Activated naive CD8-positive, alpha-beta T cell treated with anti-CD3 and anti-CD28 coated beads, Interleukin-2, amount 50 U/mL, for 16 hours (primary cell): ENCODE measurements at regions not wholly inside any gene's neighbourhood (a gene's known extent, or its start where the extent isn't known, plus 50 kb on each side); places are given as distances from the start of the nearest gene placed in this dataset.

Experiments
- DNase-seq: peaks from one replicate; pipeline ENCODE4 v3.0.0-alpha.2; 2020; ENCODE audit warnings: low read depth, low spot score

GRCh38 chr11:10930972-10931760 is 73.3 kb upstream of the ZBED5 start:
- no peak for DNase-seq

DNA sequence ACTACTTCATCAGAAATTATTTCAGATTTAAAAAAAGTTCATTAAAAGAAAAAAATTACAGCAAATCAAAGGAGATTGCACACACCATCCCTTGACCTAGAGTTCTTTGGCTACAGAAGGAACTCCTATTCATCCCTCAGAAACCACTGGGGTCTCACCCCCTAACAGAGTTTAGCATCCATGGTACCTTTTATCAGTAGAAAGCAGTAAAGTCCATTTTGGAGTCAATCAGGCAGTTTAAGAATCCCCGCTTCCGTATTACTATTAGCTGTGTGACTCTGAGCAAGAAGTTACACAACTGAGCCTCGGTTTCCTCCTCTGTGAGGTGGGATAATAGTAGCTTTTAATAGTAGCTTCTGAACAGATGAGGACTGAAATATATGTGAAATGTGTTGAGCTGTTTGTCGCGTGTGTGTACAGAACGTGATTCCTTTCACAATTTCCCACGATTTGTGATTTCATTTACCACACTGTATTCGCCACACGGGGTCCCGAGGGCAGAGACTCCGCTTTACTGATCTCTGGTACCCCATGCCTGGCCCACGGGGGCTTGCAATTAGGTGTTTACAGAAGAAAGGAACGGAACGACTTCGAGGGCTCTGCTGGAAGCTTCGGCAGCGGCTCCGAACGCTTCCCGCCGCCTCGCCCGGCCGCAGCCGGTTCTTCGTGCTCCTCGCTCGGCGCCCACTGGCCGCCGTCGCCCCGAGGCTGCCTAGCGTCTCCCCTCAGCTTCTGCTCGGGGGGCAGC is 72.5 kb upstream of the ZBED5 start:
- no peak for DNase-seq

DNA sequence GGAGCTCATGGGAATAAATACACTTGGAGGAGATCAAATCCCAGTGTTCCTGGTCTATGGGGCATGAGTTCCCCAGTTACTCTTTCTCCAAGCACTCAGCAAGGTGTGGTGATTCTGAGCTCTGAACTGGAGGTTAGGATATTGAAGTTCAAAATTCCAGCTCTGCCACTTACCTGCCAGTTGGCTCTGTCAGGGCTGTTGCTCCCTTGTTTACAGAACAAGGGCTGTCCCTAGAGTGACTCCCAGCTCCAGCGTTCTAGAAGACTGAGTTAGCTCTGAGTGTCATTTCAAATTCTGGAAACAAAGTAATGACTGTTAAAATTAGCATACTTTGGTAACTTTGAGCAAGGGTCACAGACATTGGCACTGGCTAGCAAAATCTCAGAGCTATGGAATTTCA is 69.7 kb upstream of the ZBED5 start:
- DNase-seq = no peak

DNA sequence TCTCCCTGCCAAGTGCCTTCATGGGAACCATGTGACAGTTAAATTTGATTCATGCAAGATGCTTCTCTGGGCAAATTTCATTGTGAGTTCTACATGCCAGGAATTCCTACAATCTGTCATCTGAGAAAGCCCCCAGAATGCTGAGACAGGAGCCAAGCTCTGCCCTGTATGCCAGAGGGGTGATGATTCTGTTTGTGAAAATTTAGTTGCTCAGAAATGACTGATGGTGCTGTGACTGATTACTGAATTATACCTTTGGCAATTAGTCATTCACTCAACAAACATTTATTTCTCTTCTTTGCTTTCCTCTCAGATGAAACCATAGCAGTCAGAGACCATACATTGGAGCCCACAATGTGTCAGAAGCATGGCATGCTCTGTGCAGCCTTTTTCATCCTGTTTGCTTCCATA is 69.0 kb upstream of the ZBED5 start:
- DNase-seq = no peak

GRCh38 chr11:10925149-10925926 is 67.5 kb upstream of the ZBED5 start:
- no peak for DNase-seq

DNA sequence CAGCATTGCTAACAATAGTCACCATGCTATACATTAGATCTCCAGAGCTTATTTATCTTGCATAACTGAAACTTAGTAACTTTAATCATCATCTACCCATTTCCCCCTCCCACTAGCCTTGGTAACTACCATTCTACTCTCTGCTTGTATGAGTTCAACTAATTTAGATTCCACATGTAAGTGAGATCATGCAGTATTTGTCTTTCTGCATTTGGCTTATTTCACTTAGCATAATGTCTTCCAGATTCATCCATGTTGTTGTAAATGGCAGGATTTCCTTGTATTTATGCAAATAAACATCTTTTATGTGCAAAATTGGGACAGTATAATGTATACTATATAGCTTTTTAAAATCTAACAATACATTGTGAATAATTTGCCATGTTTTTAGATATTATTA is 66.0 kb upstream of the ZBED5 start:
- no peak for DNase-seq

- DNase-seq = no peak
These were observed 65.0 kb upstream of the ZBED5 start for GRCh38 chr11:10922892-10923291.

- DNase-seq = no peak
These were observed 63.0 kb upstream of the ZBED5 start for GRCh38 chr11:10920875-10921274.

DNA sequence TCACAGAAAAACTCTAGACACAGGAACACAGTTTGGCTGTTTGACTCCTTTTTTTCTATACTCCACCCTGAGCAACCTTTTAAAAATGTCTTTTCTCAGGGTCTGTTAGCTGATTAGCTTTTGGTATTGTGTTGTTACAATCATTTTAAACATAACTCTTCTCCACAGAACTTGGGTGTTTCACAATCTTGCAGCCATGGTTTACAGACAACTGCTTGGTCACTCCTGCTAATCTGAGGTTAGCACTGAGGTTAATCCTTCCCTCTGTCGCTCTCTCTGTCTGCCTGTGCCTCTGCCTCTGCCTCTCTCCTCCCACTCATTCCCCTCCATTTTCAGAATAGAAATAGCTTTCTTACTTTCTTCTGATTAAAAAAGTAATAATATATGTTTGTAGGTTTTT is 62.4 kb upstream of the ZBED5 start:
- DNase-seq = no peak

GRCh38 chr11:10918698-10919097 is 60.8 kb upstream of the ZBED5 start:
- DNase-seq = no peak

- no peak for DNase-seq
These were observed 60.4 kb upstream of the ZBED5 start for GRCh38 chr11:10918275-10918674.

DNA sequence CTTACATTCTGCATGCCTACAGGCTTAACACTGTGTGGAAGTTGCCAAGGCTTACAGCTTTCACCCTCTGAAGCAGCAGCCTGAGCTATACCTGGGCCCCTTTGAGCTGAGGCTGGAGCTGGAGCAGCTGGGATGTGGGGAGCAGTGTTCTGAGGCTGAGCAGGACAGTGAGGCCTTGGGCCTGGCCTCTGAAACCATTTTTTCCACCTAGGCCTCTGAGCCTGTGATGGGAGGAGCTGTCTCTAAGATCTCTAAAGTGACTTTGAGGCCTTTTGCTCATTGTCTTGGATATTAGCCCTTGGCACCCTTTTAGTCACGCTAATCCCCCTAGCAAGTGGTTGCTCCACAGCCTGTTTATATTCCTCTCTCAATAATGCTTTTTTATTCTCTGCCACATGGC is 59.9 kb upstream of the ZBED5 start:
- DNase-seq = no peak

DNA sequence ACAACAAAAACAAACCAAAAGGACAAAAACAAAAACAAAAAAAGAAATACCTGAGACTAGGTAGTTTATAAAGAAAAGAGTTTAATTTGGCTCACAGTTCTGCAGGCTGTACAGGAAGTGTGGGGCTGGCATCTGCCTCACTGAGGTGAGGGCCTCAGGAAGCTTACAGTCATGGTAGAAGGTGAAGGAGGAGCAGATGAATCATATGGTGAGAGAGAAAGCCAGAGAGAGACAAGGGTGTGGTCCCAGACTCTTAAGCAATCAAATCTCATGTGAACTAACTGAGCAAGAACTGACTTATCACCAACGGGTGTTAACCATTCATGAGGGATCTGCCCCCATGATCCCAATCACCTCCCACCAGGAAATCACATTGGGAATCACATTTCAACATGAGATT is 58.8 kb upstream of the ZBED5 start:
- DNase-seq = no peak

- no peak for DNase-seq
These were observed 56.2 kb upstream of the ZBED5 start for GRCh38 chr11:10914050-10914449.

DNA sequence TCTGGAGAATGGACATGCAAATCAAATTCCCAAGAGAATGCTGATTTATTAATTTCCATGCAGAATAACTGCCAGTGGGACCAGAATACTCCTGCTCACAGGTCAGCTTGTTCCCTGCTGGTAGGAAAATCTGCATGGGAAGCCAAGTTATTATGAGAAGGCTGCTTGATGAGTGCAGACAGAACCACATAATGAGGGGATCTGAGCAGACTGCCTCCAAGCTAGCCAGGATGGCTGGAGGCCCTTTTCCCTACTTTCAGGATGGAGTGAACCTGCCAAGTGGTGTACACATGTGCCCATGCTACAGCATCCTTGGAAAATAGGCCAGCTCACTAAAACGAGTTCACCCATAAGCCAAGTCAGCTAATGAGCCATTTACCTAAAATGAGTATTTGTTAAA is 55.2 kb upstream of the ZBED5 start:
- no peak for DNase-seq

- no peak for DNase-seq
These were observed 54.1 kb upstream of the ZBED5 start for GRCh38 chr11:10911907-10912306.

- DNase-seq = no peak
These were observed 51.5 kb upstream of the ZBED5 start for GRCh38 chr11:10909141-10909883.

GRCh38 chr11:10908215-10908951 is 50.5 kb upstream of the ZBED5 start:
- DNase-seq = no peak
